ENCODE measurements at regions not wholly inside any gene's neighbourhood (a gene's known extent, or its start where the extent isn't known, plus 50 kb on each side); places are given as distances from the start of the nearest gene placed in this dataset.

GRCh38 chr3:23035927-23036640, 167.0 kb upstream of the UBE2E2 start:
- TF ChIP-seq CTCF (IDR thresholded peaks at IDR 0.05 in 2 of 3, conservative IDR thresholded peaks at IDR 0.05 in 1 of 3; ENCODE audit: borderline replicate concordance in 1 of 3, insufficient read depth in 1 of 3, low read depth in 2 of 3, low read length in 2 of 3): no peak
- TF ChIP-seq, protein P1, sequence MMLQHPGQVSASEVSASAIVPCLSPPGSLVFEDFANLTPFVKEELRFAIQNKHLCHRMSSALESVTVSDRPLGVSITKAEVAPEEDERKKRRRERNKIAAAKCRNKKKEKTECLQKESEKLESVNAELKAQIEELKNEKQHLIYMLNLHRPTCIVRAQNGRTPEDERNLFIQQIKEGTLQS (IDR thresholded peaks at IDR 0.05): no peak
- TF ChIP-seq, protein P2, sequence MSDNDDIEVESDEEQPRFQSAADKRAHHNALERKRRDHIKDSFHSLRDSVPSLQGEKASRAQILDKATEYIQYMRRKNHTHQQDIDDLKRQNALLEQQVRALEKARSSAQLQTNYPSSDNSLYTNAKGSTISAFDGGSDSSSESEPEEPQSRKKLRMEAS (IDR thresholded peaks at IDR 0.05): no peak
- TF ChIP-seq CBX3 (IDR thresholded peaks at IDR 0.05; ENCODE audit: low read depth): no peak
- TF ChIP-seq SP1 (IDR thresholded peaks at IDR 0.05; ENCODE audit: low read depth): no peak
- no peak for TF ChIP-seq EZH2 (IDR thresholded peaks at IDR 0.05)
- TF ChIP-seq RAD21 (IDR thresholded peaks at IDR 0.05; ENCODE audit: low read depth): no peak
- TF ChIP-seq YY1 (IDR thresholded peaks at IDR 0.05; ENCODE audit: extremely low read depth, insufficient replicate concordance, low read depth, low read length): no peak
- TF ChIP-seq, protein P3, sequence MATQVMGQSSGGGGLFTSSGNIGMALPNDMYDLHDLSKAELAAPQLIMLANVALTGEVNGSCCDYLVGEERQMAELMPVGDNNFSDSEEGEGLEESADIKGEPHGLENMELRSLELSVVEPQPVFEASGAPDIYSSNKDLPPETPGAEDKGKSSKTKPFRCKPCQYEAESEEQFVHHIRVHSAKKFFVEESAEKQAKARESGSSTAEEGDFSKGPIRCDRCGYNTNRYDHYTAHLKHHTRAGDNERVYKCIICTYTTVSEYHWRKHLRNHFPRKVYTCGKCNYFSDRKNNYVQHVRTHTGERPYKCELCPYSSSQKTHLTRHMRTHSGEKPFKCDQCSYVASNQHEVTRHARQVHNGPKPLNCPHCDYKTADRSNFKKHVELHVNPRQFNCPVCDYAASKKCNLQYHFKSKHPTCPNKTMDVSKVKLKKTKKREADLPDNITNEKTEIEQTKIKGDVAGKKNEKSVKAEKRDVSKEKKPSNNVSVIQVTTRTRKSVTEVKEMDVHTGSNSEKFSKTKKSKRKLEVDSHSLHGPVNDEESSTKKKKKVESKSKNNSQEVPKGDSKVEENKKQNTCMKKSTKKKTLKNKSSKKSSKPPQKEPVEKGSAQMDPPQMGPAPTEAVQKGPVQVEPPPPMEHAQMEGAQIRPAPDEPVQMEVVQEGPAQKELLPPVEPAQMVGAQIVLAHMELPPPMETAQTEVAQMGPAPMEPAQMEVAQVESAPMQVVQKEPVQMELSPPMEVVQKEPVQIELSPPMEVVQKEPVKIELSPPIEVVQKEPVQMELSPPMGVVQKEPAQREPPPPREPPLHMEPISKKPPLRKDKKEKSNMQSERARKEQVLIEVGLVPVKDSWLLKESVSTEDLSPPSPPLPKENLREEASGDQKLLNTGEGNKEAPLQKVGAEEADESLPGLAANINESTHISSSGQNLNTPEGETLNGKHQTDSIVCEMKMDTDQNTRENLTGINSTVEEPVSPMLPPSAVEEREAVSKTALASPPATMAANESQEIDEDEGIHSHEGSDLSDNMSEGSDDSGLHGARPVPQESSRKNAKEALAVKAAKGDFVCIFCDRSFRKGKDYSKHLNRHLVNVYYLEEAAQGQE (IDR thresholded peaks at IDR 0.05; ENCODE audit: low read depth): no peak
